Globus pallidus (tissue), 1 donor: ENCODE measurements at regions not wholly inside any gene's neighbourhood (a gene's known extent, or its start where the extent isn't known, plus 50 kb on each side); places are given as distances from the start of the nearest gene placed in this dataset.

ENCODE experiments used
- DNase-seq: peaks from one replicate; pipeline ENCODE4 v3.0.0-alpha.2; 2015; ENCODE audit warnings: low spot score

GRCh38 chr9:129235931-129236331, 57.9 kb upstream of the IER5L start:
- DNase-seq: no peak

- no peak for DNase-seq
These were observed 57.2 kb upstream of the IER5L start for GRCh38 chr9:129235041-129235930.

DNA sequence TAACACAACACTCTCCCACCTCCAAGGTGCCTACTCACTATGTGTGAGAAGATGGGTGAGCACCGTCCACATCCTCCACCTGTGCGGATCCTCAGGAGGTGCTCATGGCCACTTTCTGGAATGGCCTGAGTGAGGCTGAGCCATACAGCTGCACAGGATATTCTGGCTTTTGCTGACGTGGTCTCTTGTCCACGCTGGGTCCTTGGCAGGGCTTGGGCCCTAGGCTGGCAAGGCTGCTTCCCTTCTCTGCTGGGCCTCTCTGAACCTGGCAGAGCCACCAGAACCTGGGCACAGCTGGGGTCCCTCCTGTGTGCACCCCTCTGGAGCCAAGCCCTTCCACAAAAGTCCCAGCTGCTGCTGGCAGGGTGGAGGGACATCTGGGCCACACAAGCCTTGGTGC, 56.4 kb upstream of the IER5L start:
- no peak for DNase-seq

DNA sequence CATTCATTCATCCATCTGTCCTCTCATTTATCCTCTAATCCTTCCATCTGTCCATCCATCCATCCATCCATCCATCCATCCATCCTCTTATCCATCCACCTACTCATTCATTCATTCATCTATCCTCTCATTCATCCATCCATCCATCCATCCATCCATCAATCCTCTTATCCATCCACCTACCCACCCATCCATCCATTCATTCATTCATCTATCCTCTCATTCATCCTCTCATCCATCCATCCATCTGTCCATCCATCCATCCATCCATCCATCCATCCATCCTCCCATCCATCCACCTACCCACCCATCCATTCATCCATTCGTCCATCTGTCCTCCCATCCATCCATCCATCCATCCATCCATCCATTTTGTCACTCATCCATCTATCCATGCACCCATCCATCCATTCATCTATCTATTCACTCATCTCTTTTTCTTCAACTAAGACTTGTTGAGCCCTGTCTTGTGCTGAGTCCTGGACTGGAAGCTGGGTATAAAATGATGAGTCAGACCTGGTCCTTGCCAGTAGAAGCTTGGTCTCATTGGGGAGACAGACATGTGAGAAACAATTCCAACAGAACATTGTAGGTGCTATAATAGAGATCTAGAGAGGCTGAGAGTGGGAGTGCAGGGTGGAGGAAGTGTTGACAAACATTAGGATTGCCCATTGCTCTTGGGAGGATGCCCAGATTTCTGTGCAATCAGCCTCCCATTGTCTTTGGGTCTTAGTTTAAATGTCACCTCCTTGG, 55.0 kb upstream of the IER5L start:
- no peak for DNase-seq

DNA sequence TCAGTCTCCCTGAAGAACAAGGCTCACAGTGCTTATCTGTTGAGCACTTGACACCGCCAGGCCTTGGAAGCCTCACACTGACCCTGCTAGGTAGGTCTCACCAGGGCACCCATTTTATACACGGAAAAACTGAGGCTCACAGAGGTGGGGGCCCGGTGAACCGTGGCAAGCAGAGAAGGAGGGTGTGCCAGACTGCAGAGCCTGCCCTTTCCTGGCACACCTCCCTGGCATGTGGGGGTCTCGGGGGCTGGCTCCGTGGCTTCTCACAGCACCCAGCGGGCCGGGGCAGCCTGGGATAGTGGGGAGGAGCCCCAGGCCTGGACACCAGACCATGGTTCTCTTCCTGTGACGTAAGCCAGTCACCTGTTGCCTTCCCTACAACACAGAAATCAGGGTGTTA, 53.7 kb upstream of the IER5L start:
- DNase-seq: no peak

DNA sequence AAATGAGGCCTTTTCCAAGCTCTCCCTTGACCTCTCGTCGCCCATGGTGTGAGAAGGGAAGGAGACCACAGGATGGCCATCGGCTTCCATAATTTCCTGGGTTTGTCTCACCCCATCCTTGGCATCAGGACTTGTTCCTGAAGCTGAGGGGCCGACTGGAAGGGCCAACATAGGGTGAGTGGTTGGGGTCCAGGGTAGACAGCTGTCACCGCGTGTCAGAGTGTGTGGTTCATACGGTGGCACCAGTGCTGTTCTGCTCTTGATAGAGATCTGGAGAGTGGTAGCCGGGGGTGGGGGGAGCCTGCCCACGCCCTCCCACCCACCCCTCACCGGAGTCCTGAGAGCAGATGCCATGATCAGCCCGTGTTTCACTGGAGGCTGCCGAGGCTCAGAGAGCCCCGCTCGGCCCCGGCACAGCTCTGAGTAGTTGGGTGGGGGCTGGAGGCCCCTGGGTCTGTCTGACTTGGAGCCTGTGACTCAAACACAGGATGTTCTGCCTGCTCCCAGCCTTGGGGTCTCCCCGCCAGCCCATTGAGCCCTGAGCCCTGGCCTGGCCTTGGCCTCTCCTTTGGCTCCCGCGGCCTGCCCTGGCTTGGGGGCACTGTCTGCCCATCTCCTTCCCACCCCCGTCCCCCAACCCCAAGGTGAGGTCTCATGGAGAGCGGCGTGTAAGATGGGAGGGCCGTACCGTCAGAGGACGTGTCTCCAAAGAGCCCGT, 53.1 kb upstream of the IER5L start:
- no peak for DNase-seq

DNA sequence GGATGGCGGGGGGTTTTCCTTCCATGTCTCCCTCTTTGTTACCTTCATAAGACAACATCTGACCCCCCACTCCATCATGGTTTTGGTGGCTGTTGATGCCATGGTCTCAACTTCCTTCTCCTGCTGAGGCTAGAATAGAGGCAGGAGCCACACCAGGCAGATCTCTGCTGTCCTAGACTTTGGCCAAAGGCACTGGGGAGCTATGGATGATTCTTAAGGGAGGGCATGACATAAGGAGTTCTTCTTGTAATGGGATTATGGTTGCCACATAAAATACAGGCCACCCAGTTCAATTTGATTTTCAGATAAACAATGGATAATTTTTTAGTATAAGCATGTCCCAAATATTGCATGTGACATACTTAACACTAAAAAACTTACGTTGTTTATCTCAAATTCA, 52.2 kb upstream of the IER5L start:
- no peak for DNase-seq
